ENCODE measurements at regions not wholly inside any gene's neighbourhood (a gene's known extent, or its start where the extent isn't known, plus 50 kb on each side); places are given as distances from the start of the nearest gene placed in this dataset.
"Not testable (repeated sequence)": the region's sequence is repeated elsewhere in the genome, so short reads cannot be mapped to it uniquely, and the experiment has no call there.

DNA sequence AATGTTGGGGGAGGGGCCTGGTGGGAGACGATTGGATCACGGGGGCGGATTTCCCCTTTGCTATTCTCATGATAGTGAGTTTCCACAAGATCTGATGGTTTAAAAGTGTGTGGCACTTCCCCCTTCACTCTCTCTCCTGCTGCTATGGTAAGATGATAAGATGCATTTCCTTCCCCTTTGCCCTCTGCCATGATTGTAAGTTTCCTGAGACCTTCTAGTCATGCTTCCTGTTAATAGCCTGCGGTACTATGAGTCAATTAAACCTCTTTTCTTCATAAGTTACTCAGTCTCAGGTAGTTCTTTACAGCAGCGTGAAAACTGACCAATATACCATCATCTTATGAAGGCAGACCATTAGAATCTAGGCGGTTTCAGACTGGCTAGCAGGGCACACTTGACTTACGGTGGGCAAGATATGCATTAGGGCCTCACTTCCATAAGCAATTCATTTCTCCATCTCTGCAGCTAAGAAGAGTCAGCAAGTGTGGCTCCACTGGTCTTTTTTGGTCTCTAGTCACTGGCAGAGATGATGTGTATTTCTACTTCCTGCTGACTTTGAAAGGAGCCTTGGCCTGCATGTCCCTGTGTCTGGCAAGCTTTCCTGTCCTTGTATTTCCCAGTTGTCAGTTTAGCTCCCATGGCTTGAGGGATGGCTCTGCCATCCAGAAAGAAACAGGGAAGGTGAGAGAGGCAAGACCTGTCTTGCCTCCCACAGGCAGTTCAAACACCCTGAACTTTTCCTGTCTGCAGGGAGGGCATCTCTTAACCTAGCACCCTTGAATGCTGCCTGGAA is 109.0 kb upstream of the ADAMTS9 start:
- DNase-seq = no peak

GRCh38 chr3:64792445-64792844 is 104.6 kb upstream of the ADAMTS9 start:
- DNase-seq = no peak

- DNase-seq = no peak
Measured at GRCh38 chr3:64789111-64789510, 101.3 kb upstream of the ADAMTS9 start.

GRCh38 chr3:64783200-64783599 is 95.4 kb upstream of the ADAMTS9 start:
- no peak for DNase-seq

DNA sequence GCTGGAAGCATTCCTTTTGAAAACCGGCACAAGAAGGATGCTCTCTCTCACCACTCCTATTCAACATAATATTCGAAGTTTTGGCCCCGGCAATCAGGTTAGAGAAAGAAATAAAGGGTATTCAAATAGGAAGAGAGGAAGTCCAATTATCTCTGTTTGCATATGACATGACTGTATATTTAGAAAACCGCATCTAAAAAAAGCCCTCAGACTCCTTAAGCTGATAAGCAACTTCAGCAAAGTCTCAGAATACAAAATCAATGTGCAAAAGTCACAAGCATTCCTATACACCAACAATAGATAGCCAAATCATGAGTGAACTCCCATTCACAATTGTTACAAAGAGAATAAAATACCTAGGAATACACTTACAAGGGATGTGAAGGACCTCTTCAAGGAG is 93.1 kb upstream of the ADAMTS9 start:
- not testable (repeated sequence) for DNase-seq

DNA sequence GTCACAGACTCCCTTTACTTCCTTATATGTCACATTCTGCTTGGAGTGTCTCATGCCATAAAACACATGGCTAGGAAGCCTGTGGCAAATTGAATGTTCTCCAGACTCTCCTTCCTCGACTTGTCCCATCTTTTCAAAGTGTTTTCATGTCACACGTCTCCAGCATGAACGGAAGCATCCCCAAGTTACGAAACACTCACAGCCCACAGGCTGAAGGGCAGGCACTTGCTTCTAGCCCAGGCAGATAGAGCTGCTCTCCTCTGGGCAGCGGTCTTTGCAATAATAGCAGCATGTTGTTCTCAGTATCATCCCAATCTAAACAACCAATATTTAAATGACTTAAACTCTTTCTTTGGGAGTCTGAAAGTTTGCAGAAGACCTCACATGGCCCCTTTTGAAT is 85.3 kb upstream of the ADAMTS9 start:
- no peak for DNase-seq

GRCh38 chr3:64766440-64766839 is 78.6 kb upstream of the ADAMTS9 start:
- no peak for DNase-seq

DNA sequence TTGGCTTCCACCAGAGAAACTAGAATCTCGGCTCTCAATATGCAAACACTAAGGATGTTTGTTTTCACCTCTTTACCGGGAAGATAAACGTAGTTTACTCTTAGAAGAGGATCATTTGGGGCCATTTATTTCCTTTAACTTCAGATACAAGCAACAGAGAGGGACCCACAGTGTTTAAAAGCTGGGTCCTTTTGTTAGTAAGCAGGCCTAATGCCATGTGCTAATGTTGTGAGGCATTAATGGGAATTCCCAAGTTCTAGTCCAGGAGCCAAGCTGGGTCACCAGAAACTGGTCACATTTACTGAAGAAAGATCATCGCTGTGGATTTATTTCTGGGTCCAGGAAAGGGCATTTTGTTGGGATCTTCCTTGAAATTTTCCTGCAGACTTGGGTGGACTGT is 78.1 kb upstream of the ADAMTS9 start:
- DNase-seq = no peak

- no peak for DNase-seq
Measured at GRCh38 chr3:64764386-64764929, 76.7 kb upstream of the ADAMTS9 start.

DNA sequence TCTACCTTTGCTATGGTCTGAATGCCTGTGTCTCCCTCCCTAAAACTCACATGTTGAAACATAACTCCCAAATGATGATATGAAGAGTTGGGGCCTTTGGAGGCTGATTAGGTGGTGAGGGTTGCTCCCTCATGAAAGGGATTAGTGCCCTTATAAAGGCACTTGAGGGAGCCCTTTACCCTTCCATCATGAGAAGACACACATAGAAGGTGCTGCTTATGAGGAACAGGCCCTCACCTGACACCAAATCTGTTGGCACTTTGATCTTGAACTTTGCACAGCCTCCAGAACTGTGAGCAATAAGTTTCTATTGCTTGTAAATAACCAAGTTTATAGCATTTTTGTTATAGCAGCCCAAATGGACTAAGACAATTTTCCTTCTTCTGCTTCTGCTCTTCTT is 76.2 kb upstream of the ADAMTS9 start:
- no peak for DNase-seq

GRCh38 chr3:64761729-64762128 is 73.9 kb upstream of the ADAMTS9 start:
- no peak for DNase-seq

DNA sequence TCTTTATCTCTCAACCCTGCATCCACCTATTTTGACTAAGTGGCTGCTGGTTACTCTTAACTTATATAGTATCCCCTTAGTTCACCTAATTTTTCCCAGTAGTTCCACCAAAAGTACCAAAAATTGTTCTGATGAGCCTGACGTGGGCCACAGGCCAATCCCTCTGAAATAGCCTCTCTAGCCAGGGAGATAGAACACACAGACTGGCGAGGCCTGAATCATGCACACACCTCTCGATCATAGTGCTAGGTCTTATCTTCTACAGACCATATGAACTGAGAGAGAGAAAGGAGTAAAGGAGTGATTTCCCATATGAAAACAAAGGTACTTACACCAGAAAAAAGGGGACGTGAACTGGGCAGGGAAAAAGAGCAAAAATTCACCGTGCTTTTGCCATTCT is 72.5 kb upstream of the ADAMTS9 start:
- DNase-seq = no peak

GRCh38 chr3:64759811-64760210 is 72.0 kb upstream of the ADAMTS9 start:
- DNase-seq = no peak

GRCh38 chr3:64756398-64756986 is 68.7 kb upstream of the ADAMTS9 start:
- DNase-seq = no peak

DNA sequence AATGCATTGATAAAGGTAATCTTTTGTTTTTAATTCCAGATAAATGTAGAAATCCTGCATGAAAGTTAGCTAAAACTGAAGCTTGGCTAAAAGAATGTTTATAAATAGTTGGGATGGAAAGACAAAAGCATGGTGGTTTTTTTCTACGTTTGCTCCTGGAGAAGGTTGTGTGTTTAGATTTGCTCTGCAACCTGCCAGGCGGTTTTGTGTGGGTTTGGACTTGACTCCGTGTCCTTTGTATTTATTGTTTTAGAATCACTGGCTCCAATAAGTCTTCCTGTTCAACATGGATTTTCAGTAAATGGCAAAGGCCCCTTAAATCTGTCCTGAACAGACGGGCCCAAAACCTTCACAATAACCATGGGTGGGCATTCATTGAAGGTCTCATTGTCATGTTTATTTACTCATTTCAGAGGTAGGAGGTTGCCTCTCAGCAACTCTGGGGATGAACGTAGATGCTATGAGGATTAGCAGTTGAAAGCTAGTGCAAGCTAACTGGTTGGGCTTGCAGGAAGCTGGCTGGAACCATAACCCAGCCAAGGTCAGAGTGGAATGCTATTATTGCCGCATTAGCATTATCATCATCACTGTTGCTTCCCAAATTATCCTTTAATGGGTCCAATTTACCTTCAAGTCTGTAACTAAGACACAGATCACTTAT is 60.6 kb upstream of the ADAMTS9 start:
- DNase-seq = no peak

DNA sequence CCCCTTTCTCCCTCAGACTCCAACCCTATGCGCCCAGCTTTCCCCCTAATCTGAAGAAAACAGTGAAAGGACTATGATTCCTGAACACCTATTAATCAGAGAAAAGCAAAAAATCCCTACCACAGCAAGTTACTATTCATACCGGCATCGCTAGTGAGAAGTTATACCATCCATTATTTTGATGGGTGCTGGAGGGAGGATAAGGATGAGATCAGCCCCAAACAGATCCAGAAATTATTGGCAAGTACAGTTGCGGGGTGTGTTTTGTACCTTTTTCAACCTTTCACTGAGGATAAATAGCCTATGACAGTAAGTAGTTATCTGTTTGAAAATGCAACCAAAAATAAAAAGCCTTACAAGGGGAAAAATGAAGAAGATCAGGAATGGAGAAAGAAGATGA is 59.9 kb upstream of the ADAMTS9 start:
- DNase-seq = no peak

DNA sequence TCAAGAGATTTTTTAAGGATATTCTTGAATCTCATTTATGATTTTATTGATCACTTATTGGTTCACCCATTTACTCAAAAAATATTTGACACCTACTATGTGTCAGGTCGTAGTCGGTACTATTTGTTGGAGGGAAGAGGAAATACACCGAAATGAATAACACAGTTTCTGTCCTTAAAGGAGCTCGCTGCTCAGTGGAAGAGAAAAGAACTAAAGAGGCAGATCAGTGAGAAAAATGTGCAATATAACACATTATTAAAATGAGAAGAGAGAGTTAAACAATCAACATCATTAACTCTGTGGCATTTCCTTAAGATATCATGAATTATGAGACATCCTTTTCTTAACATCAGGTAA is 56.1 kb upstream of the ADAMTS9 start:
- DNase-seq = no peak

DNA sequence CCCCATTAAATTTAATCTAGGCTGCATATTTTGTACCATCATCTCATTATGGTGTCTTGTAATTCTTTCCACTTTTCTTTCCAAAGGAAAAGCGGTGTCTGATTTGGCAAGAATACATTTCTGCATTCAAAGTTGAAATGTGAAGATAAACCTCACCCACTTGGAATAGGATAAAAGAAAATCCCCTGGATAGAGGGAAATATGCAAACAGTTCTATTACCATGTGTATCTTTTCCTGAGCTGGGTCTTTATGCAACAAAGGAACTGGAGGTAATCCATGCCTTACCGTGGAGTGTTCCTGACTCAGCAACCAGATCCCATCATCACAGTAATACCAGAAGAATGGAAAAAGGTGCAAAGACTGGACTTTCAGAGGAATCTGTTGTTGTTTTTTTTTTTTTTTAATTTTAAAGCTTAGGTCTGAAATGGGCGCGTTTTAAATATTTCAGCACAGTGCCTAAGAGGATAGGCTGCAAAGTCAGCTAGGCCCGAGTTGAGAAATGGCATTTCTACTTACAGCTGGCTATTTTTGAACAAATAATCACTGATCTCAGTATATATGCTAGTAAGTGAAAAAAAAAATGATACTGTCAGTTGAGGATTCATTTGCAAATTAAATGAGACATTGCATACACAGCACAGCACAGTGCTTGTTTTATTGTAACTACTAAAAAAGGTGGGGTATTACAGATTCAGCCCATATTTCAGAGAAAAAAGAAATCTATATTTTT is 55.5 kb upstream of the ADAMTS9 start:
- DNase-seq = no peak

- DNase-seq = no peak
Measured at GRCh38 chr3:64741341-64741740, 53.5 kb upstream of the ADAMTS9 start.

- no peak for DNase-seq
Measured at GRCh38 chr3:64739971-64740631, 52.3 kb upstream of the ADAMTS9 start.

Data from retina (tissue), 1 donor.